ENCODE measurements at regions not wholly inside any gene's neighbourhood (a gene's known extent, or its start where the extent isn't known, plus 50 kb on each side); places are given as distances from the start of the nearest gene placed in this dataset.
"Not testable (repeated sequence)": the region's sequence is repeated elsewhere in the genome, so short reads cannot be mapped to it uniquely, and the experiment has no call there.

- DNase-seq = no peak
Observed at GRCh38 chrX:150254909-150255308, 108.2 kb upstream of the MAMLD1 start.

- no peak for DNase-seq
Observed at GRCh38 chrX:150255441-150256296, 107.4 kb upstream of the MAMLD1 start.

GRCh38 chrX:150256297-150256650 is 106.8 kb upstream of the MAMLD1 start:
- DNase-seq = no peak

- no peak for DNase-seq
Observed at GRCh38 chrX:150257353-150258175, 105.6 kb upstream of the MAMLD1 start.

- no peak for DNase-seq
Observed at GRCh38 chrX:150258176-150258425, 105.0 kb upstream of the MAMLD1 start.

GRCh38 chrX:150258463-150259430 is 104.4 kb upstream of the MAMLD1 start:
- no peak for DNase-seq

GRCh38 chrX:150262456-150262855 is 100.7 kb upstream of the MAMLD1 start:
- DNase-seq = no peak

GRCh38 chrX:150268839-150269355 is 94.2 kb upstream of the MAMLD1 start:
- DNase-seq = no peak

- no peak for DNase-seq
Observed at GRCh38 chrX:150269605-150270254, 93.4 kb upstream of the MAMLD1 start.

GRCh38 chrX:150270622-150271021 is 92.5 kb upstream of the MAMLD1 start:
- no peak for DNase-seq

GRCh38 chrX:150273575-150274294 is 89.4 kb upstream of the MAMLD1 start:
- not testable (repeated sequence) for DNase-seq

- no peak for DNase-seq
Observed at GRCh38 chrX:150282953-150283352, 80.2 kb upstream of the MAMLD1 start.

GRCh38 chrX:150291014-150291413 is 72.1 kb upstream of the MAMLD1 start:
- DNase-seq = no peak

GRCh38 chrX:150293311-150294013 is 69.7 kb upstream of the MAMLD1 start:
- no peak for DNase-seq

GRCh38 chrX:150298841-150299551 is 64.1 kb upstream of the MAMLD1 start:
- no peak for DNase-seq

GRCh38 chrX:150299579-150299978 is 63.5 kb upstream of the MAMLD1 start:
- DNase-seq = no peak

GRCh38 chrX:150303386-150304097 is 59.6 kb upstream of the MAMLD1 start:
- no peak for DNase-seq

- DNase-seq = no peak
Observed at GRCh38 chrX:150306002-150306401, 57.1 kb upstream of the MAMLD1 start.

GRCh38 chrX:150308041-150308440 is 55.1 kb upstream of the MAMLD1 start:
- no peak for DNase-seq
